DOHH2 (cell line): ENCODE measurements at regions not wholly inside any gene's neighbourhood (a gene's known extent, or its start where the extent isn't known, plus 50 kb on each side); places are given as distances from the start of the nearest gene placed in this dataset.

Source experiments
- H3F3A ChIP-seq: fragments of 200-600 bp; sonication (generic), shearing (Covaris generic); 2 replicates; pipeline ENCODE4 v1.6.0; 2016; ENCODE audit warnings: antibody characterized with exemption, mild to moderate bottlenecking; ENCODE audit not compliant: control insufficient read depth, insufficient read depth
- H3K27ac ChIP-seq: fragments of 200-600 bp; sonication (generic); 2 replicates; pipeline ENCODE4 v1.5.1; 2014; ENCODE audit warnings: low read depth, mild to moderate bottlenecking, low read length, moderate library complexity
- H3K27me3 ChIP-seq: fragments of 200-600 bp; sonication (generic); 2 replicates; pipeline ENCODE4 v1.6.1; 2014; ENCODE audit warnings: mild to moderate bottlenecking, low read length, mixed read lengths; ENCODE audit not compliant: control insufficient read depth
- H3K36me3 ChIP-seq: fragments of 200-600 bp; sonication (generic); 2 replicates; pipeline ENCODE4 v1.6.1; 2014; ENCODE audit warnings: mild to moderate bottlenecking, low read length, moderate library complexity, mixed read lengths; ENCODE audit not compliant: control insufficient read depth
- H3K4me1 ChIP-seq: fragments of 200-600 bp; sonication (generic); 2 replicates; pipeline ENCODE4 v1.6.1; 2014; ENCODE audit warnings: mild to moderate bottlenecking, low read length, mixed read lengths; ENCODE audit not compliant: control insufficient read depth
- H3K4me2 ChIP-seq: fragments of 200-600 bp; sonication (generic); 2 replicates; pipeline ENCODE4 v1.6.0; 2014; ENCODE audit warnings: mild to moderate bottlenecking, low read length, moderate library complexity
- H3K4me3 ChIP-seq: fragments of 200-600 bp; sonication (generic); 2 replicates; pipeline ENCODE4 v1.5.1; 2014; ENCODE audit warnings: mild to moderate bottlenecking, low read length, mixed read lengths
- H3K79me2 ChIP-seq: fragments of 200-600 bp; sonication (generic); 2 replicates; pipeline ENCODE4 v1.6.1; 2014; ENCODE audit warnings: mild to moderate bottlenecking, low read length, mixed read lengths; ENCODE audit not compliant: control insufficient read depth
- H3K9me2 ChIP-seq: fragments of 200-600 bp; sonication (generic); replicated peaks from 2 replicates; pipeline ENCODE4 v1.6.1; 2014; ENCODE audit warnings: mild to moderate bottlenecking, low read length, mixed read lengths; ENCODE audit not compliant: control insufficient read depth
- H3K9me3 ChIP-seq: fragments of 200-600 bp; sonication (generic); 2 replicates; pipeline ENCODE4 v1.6.1; 2014; ENCODE audit warnings: antibody characterized with exemption, low read length, mixed read lengths; ENCODE audit not compliant: control insufficient read depth, insufficient read depth
- H4K20me1 ChIP-seq: fragments of 200-600 bp; sonication (generic); 2 replicates; pipeline ENCODE4 v1.6.0; 2014; ENCODE audit warnings: low read depth, mild to moderate bottlenecking, antibody characterized with exemption, low read length, moderate library complexity; ENCODE audit not compliant: control insufficient read depth, insufficient read depth
- EZH2phosphoT487 ChIP-seq: fragments of 200-600 bp; sonication (generic); IDR thresholded peaks from 2 replicates; pipeline ENCODE4 v1.6.1; 2017; ENCODE audit warnings: borderline replicate concordance, mild to moderate bottlenecking, antibody characterized with exemption, low read length, moderate library complexity, mixed read lengths
- TF ChIP-seq, protein P1 (sequence below): fragments of 200-600 bp; sonication (generic); IDR thresholded peaks from one replicate; pipeline ENCODE4 v1.5.1; 2014; ENCODE audit warnings: antibody characterized with exemption, mild to moderate bottlenecking, low read depth, low read length; ENCODE audit not compliant: poor library complexity, severe bottlenecking

DNA sequence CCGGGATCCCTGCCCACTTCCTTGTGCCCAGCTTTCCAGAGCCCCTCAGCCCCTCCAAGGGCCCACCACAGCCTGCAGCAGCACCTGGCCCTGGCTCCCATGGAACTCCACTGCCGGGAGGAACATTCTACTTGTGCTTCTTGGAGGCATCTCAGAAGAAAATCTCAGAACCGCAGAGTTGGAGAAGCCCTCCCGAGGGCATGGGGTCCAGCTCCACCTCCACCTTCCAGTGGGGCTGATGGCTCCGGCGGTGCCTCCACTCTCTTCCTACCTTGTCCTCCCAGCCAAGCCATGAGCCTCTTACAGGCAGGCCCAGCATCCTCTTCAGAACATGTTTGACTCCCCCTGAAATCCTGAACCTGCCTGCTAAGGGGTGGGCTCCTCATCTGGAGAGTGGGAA lies 79.4 kb upstream of the ZNF469 start:
- no peaks in the 10 kb centered on the region for H3K9me2 ChIP-seq
- H3K27me3 ChIP-seq, result no peaks in the 10 kb centered on the region
- H3K4me3 ChIP-seq, result no peak overlapping the region
- H3K9me3 ChIP-seq, result peaks cover 7% of the 10 kb centered on the region; the same call in 1 of the 2 replicates
- no peaks in the 10 kb centered on the region for H3K4me1 ChIP-seq
- H3K4me2 ChIP-seq, result no peak overlapping the region
- TF ChIP-seq EZH2phosphoT487, result no peak
- TF ChIP-seq, protein P1, sequence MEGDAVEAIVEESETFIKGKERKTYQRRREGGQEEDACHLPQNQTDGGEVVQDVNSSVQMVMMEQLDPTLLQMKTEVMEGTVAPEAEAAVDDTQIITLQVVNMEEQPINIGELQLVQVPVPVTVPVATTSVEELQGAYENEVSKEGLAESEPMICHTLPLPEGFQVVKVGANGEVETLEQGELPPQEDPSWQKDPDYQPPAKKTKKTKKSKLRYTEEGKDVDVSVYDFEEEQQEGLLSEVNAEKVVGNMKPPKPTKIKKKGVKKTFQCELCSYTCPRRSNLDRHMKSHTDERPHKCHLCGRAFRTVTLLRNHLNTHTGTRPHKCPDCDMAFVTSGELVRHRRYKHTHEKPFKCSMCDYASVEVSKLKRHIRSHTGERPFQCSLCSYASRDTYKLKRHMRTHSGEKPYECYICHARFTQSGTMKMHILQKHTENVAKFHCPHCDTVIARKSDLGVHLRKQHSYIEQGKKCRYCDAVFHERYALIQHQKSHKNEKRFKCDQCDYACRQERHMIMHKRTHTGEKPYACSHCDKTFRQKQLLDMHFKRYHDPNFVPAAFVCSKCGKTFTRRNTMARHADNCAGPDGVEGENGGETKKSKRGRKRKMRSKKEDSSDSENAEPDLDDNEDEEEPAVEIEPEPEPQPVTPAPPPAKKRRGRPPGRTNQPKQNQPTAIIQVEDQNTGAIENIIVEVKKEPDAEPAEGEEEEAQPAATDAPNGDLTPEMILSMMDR, result no peak
- H3F3A ChIP-seq, result no peaks in the 10 kb centered on the region
- no peaks in the 10 kb centered on the region for H3K79me2 ChIP-seq
- H4K20me1 ChIP-seq, result no peaks in the 10 kb centered on the region
- H3K27ac ChIP-seq, result no peak overlapping the region
- no peaks in the 10 kb centered on the region for H3K36me3 ChIP-seq

DNA sequence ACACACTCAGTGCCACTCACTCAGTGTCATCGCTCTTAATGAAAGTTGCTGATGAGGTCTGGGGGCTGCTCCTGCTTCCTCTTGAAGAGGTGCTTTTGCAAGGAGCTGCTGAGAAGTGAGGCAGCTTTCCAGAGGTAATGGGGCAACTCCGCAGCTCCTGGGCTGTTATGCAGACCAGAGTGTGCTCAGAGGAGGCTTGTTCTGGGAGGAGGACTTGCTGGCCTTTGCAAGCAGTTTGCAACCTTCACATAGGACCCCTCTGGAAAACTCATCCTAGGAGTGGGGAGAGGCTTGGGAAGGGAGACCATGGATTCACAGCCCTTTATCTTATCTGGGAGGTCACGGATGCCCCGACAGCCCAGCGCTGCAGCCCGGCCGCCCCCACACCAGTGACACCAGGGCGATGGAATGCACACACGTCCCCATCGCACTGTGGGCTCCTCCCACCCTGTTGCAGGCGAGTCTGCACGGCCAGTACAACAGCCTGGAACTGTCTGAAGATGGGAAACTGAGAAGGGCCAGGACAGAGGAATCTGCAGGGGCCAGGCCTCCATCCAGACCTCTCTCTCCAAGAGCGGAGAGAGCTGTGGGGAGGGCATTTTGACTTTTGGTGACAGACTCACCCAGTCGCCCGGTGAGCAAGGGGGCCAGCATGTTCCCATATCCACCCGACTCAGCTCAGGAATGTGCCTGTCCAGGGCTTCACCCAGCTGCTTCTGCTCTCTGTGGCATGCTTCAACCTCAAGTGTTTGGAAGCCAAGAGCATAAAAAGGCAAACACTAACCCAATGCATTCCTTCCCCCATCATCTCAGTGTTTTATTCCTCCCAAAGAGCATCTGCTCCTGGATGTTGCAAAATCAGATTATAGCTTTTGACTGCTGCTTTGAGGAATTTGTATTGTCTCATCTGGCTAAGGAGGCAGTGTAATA lies 78.6 kb upstream of the ZNF469 start:
- Histone ChIP-seq H3K27ac (no peak overlapping the region), H3K9me2 (no peaks in the 10 kb centered on the region), H4K20me1 (no peaks in the 10 kb centered on the region), H3K4me1 (no peaks in the 10 kb centered on the region), H3K4me2 (no peak overlapping the region), H3F3A (no peaks in the 10 kb centered on the region), H3K27me3 (no peaks in the 10 kb centered on the region), H3K4me3 (no peak overlapping the region), H3K79me2 (no peaks in the 10 kb centered on the region), H3K9me3 (peaks cover 7% of the 10 kb centered on the region; the same call in 1 of the 2 replicates), H3K36me3 (no peaks in the 10 kb centered on the region)
- no peak for TF ChIP-seq EZH2phosphoT487
- TF ChIP-seq, protein P1, result no peak

DNA sequence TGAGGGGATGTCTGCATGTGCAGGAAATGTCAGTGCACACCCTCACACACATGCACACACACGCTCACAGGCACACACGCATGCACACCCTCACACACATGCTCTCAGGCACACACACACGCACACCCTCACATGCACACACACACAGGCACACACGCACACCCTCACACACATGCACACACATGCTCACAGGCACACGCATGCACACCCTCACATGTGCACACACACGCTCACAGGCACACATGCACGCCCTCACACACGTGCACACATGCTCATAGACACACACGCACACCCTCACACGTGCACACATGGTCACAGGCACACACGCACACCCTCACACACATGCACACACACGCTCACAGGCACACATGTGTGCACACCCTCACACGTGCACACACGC lies 77.6 kb upstream of the ZNF469 start:
- H3F3A ChIP-seq, result no peaks in the 10 kb centered on the region
- H3K4me3 ChIP-seq, result no peak overlapping the region
- TF ChIP-seq, protein P1, result no peak
- TF ChIP-seq EZH2phosphoT487, result no peak
- no peaks in the 10 kb centered on the region for H3K79me2 ChIP-seq
- no peaks in the 10 kb centered on the region for H3K27me3 ChIP-seq
- H3K9me3 ChIP-seq, result peaks cover 7% of the 10 kb centered on the region; the same call in 1 of the 2 replicates
- no peaks in the 10 kb centered on the region for H3K4me1 ChIP-seq
- H3K4me2 ChIP-seq, result no peak overlapping the region
- H3K36me3 ChIP-seq, result no peaks in the 10 kb centered on the region
- H4K20me1 ChIP-seq, result no peaks in the 10 kb centered on the region
- no peak overlapping the region for H3K27ac ChIP-seq
- H3K9me2 ChIP-seq, result no peaks in the 10 kb centered on the region
